Duodenal mucosa (tissue), 2 donors: ENCODE measurements at regions not wholly inside any gene's neighbourhood (a gene's known extent, or its start where the extent isn't known, plus 50 kb on each side); places are given as distances from the start of the nearest gene placed in this dataset.

Experiments
- H3K27ac ChIP-seq: one replicate; pipeline ENCODE4 v1.7.0; 2013; ENCODE audit warnings: low read depth, low read length
- H3K27me3 ChIP-seq, 2 donors: one replicate each; pipeline ENCODE4 v1.7.0; 2013; ENCODE audit warnings: low read length in 2 of 2, control low read depth in 1 of 2; ENCODE audit not compliant: insufficient read depth in 2 of 2, control insufficient read depth in 1 of 2
- H3K36me3 ChIP-seq, 2 donors: one replicate each; pipeline ENCODE4 v1.7.0; 2013; ENCODE audit warnings: low read length in 2 of 2, control low read depth in 1 of 2; ENCODE audit not compliant: insufficient read depth in 2 of 2, control insufficient read depth in 1 of 2
- H3K4me1 ChIP-seq, 2 donors: one replicate each; pipeline ENCODE4 v1.7.0; 2013; ENCODE audit warnings: low read length in 2 of 2, control low read depth in 1 of 2; ENCODE audit not compliant: insufficient read depth in 2 of 2, control insufficient read depth in 1 of 2
- H3K4me3 ChIP-seq, 2 donors: one replicate each; pipeline ENCODE4 v1.7.0; 2013; ENCODE audit warnings: low read length in 2 of 2, low read depth in 1 of 2
- H3K9ac ChIP-seq, 2 donors: one replicate each; pipeline ENCODE4 v1.7.0; 2013; ENCODE audit warnings: low read length in 2 of 2, low read depth in 1 of 2
- H3K9me3 ChIP-seq, 2 donors: one replicate each; pipeline ENCODE4 v1.7.0; 2013; ENCODE audit warnings: low read length in 2 of 2, control low read depth in 1 of 2; ENCODE audit not compliant: control insufficient read depth in 1 of 2

DNA sequence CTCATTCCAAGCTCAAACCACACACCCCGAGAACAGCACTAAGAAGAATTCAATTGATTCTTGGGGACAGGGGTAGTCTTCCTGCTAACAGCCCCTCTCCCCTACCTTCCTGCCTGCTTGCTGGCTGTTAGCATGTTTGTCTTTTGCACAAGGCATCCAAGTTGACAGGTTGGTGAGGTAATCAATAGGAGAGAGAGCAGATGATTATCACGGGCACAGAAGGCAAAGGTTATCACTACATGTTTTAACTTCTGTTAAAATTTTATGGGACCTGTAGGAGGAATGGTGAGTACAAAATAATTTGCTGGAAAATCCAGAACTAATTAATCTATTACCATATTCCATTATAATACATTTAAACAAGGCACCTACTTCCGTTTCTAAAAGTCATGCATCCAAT, 442.1 kb upstream of the TCF4 start:
- H3K27ac ChIP-seq, result no peak overlapping the region

GRCh38 chr18:56028514-56028913, 440.5 kb upstream of the TCF4 start:
- no peaks in the 10 kb centered on the region for H3K4me1 ChIP-seq
- H3K27me3 ChIP-seq, result no peaks in the 10 kb centered on the region
- no peaks in the 10 kb centered on the region for H3K9me3 ChIP-seq
- H3K9ac ChIP-seq, result no peak overlapping the region
- H3K27ac ChIP-seq, result no peak overlapping the region
- H3K4me3 ChIP-seq, result no peak overlapping the region
- H3K36me3 ChIP-seq, result no peaks in the 10 kb centered on the region

More for the DNA sequence above, 442.1 kb upstream of the TCF4 start:
- H3K36me3 ChIP-seq, result no peaks in the 10 kb centered on the region
- no peaks in the 10 kb centered on the region for H3K4me1 ChIP-seq
- H3K27me3 ChIP-seq, result no peaks in the 10 kb centered on the region
- H3K9ac ChIP-seq, result no peak overlapping the region
- no peak overlapping the region for H3K4me3 ChIP-seq
- no peaks in the 10 kb centered on the region for H3K9me3 ChIP-seq

GRCh38 chr18:56026509-56026908, 438.5 kb upstream of the TCF4 start:
- H3K9me3 ChIP-seq, result no peaks in the 10 kb centered on the region
- H3K4me3 ChIP-seq, result no peak overlapping the region
- H3K36me3 ChIP-seq, result no peaks in the 10 kb centered on the region
- H3K4me1 ChIP-seq, result no peaks in the 10 kb centered on the region
- no peak overlapping the region for H3K9ac ChIP-seq
- no peaks in the 10 kb centered on the region for H3K27me3 ChIP-seq
- H3K27ac ChIP-seq, result no peak overlapping the region

GRCh38 chr18:56021809-56022195, 433.8 kb upstream of the TCF4 start:
- no peaks in the 10 kb centered on the region for H3K36me3 ChIP-seq
- no peaks in the 10 kb centered on the region for H3K27me3 ChIP-seq
- H3K27ac ChIP-seq, result no peak overlapping the region
- H3K9ac ChIP-seq, result no peak overlapping the region
- H3K9me3 ChIP-seq, result no peaks in the 10 kb centered on the region
- H3K4me1 ChIP-seq, result no peaks in the 10 kb centered on the region
- H3K4me3 ChIP-seq, result no peak overlapping the region

GRCh38 chr18:56021136-56021808, 433.3 kb upstream of the TCF4 start:
- Histone ChIP-seq H3K27me3 (no peaks in the 10 kb centered on the region), H3K27ac (no peak overlapping the region), H3K4me3 (no peak overlapping the region), H3K9me3 (no peaks in the 10 kb centered on the region), H3K4me1 (no peaks in the 10 kb centered on the region), H3K9ac (no peak overlapping the region), H3K36me3 (no peaks in the 10 kb centered on the region)

- Histone ChIP-seq H3K4me1 (no peaks in the 10 kb centered on the region), H3K36me3 (no peaks in the 10 kb centered on the region), H3K27ac (no peak overlapping the region), H3K4me3 (no peak overlapping the region), H3K27me3 (no peaks in the 10 kb centered on the region), H3K9me3 (no peaks in the 10 kb centered on the region), H3K9ac (no peak overlapping the region)
Measured at GRCh38 chr18:56019908-56020307, 431.9 kb upstream of the TCF4 start.

DNA sequence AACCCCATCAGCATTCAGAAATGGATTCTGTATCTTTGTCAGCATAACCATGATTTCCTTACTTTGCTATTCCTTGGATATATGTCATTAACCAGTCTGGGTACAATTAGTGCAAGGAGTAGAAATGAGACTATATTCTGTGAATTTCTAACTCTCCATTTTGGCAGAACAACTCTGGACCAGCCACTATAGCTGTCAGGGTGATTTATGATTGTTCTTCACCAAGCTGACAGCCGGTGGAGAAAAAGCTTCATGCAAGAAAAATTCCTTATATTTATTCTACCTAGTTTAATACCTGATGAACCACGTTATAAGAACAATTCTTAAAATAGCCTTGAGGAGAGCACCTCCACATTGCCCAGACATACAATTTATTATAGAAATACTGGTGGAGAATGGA, 431.2 kb upstream of the TCF4 start:
- no peak overlapping the region for H3K27ac ChIP-seq

DNA sequence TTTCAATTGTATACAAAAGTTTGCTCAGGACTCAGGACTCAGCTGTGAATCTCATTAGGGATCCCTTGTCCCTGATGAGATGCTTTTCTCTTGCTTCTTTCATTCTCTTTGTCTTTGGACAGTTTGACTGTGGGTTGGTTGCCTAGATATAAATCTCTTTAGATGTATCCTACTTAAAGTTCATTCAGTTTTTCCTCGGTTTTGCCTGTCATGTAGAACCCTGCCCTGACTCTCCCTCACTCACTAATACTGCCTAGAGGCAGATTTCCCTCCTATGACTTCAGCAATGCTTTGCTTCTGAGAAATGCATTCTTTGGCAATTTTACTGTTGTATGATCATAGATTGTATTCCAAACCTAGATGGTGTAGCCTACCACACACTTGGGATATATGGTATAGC, 421.4 kb upstream of the TCF4 start:
- no peak overlapping the region for H3K4me3 ChIP-seq
- no peak overlapping the region for H3K27ac ChIP-seq
- H3K9ac ChIP-seq, result no peak overlapping the region
- H3K9me3 ChIP-seq, result no peaks in the 10 kb centered on the region
- no peaks in the 10 kb centered on the region for H3K4me1 ChIP-seq
- no peaks in the 10 kb centered on the region for H3K27me3 ChIP-seq
- no peaks in the 10 kb centered on the region for H3K36me3 ChIP-seq

More for the DNA sequence above, 431.2 kb upstream of the TCF4 start:
- Histone ChIP-seq H3K27me3 (no peaks in the 10 kb centered on the region), H3K9ac (no peak overlapping the region), H3K36me3 (no peaks in the 10 kb centered on the region), H3K4me3 (no peak overlapping the region), H3K9me3 (no peaks in the 10 kb centered on the region), H3K4me1 (no peaks in the 10 kb centered on the region)

- no peaks in the 10 kb centered on the region for H3K9me3 ChIP-seq
- no peak overlapping the region for H3K9ac ChIP-seq
- H3K4me1 ChIP-seq, result no peaks in the 10 kb centered on the region
- no peak overlapping the region for H3K27ac ChIP-seq
- no peak overlapping the region for H3K4me3 ChIP-seq
- no peaks in the 10 kb centered on the region for H3K36me3 ChIP-seq
- H3K27me3 ChIP-seq, result no peaks in the 10 kb centered on the region
Measured at GRCh38 chr18:56003720-56004088, 415.7 kb upstream of the TCF4 start.

GRCh38 chr18:56003009-56003719, 415.2 kb upstream of the TCF4 start:
- no peak overlapping the region for H3K4me3 ChIP-seq
- H3K27me3 ChIP-seq, result no peaks in the 10 kb centered on the region
- H3K36me3 ChIP-seq, result no peaks in the 10 kb centered on the region
- no peaks in the 10 kb centered on the region for H3K9me3 ChIP-seq
- H3K9ac ChIP-seq, result no peak overlapping the region
- H3K4me1 ChIP-seq, result no peaks in the 10 kb centered on the region
- H3K27ac ChIP-seq, result no peak overlapping the region
